HCEC 1CT (cell line): ENCODE measurements at regions not wholly inside any gene's neighbourhood (a gene's known extent, or its start where the extent isn't known, plus 50 kb on each side); places are given as distances from the start of the nearest gene placed in this dataset.
"Not testable (repeated sequence)": the region's sequence is repeated elsewhere in the genome, so short reads cannot be mapped to it uniquely, and the experiment has no call there.

Source experiments
- DNase-seq: peaks from one replicate; pipeline ENCODE4 v3.0.0-alpha.2; 2017

DNA sequence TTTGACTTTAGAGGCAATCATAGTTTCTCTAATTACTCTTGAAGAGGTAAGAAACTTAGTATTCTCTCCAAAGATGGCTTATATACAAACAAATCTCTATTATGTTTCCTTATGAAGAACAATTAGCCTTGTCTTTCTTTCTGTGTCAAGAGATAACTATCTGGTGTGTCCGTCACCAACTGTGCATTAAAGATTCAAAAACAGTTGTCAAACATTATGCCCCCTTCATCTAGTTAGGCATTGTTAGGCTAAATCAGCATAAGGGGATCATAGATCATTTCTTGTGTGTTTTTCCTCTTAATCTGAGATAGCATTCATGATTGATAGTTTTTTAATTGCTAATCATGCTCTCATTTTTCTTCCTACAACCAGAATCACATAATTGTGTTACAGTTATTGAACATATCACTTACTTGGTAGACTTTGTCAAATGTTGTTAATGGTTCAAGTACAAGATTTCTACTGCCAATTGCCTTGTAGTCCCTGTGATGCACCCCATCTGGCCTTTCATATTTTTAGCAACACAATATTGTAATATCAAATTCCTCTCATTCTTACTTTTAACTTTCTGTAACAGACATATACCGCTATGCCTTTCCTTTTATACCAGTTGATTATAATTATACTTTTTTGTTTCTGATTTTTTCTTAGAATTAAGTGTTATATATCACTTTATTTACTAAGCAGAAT, 612.7 kb downstream of the SLITRK6 start:
- DNase-seq: no peak

DNA sequence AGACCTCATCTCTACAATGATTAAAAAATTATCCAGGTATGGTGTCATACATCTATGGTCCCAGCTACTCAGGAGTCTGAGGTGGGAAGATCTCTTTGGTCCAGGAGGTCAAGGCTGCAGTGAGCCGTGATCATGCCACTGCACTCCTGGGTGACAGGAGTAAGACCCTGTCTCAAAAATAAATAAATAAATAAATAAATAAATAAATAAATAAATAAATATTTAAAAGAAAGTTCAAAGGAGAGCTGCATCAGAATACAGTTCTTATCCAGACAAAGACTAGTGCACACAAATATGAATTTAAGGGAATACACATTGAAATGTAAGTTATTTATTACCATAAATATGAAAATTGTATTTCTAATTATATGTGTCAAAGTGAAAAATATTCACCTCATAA, 624.9 kb downstream of the SLITRK6 start:
- no peak for DNase-seq

DNA sequence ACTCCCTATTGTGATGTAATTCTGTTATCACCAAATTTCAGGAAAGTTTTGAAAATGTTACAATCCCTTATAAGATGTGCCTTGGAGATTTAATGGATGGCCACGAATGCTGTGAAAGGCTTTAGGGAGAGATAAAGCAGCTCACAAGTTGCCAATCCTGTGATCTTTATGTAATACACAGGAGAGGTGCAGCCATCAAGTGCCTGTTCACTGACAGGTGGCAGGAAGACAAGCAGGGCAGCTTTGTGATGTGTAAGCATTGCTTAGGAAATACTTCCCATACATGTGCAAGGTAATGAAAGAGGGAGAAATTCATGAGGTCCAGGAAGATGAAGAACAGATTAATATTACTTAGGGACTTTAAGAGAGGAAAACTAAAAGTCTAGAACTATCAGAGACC, 628.8 kb downstream of the SLITRK6 start:
- DNase-seq: no peak

DNA sequence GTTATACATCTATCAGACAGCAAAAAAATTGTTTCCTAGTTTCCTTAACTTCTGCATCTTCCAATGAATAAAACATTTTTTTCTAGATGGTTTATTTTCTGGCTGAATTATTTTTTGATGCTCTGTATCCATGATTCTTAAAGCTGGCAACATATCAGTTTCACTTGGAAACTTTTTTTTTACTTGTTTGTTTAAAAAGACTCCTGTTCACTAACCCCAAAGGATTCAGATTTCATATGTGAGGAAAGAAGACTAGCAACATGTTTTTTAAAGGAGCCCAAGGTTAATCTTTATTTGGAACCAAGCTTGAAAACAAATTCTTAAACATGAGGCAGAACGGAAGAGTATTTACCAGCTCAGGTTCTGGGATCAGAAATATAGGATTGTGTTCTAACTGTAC, 632.3 kb downstream of the SLITRK6 start:
- DNase-seq: no peak

DNA sequence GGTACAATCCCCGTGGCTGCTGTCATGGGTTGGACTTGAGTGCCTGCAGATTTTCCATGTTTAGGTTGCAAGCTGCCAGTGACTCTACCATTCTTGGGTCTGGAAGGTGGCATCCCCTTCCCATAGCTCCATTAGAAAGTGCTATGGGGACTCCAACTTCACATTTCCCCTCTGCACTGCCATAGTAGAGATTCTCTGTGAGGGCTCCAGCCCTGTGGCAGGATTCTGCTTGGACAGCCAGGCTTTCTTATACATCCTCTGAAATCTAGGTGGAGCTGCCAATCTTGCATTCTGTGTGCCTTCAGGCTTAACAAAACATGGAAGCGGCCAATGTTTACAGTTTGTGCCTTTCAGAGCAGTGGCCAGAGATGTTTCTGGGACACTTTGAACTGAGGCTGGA, 636.2 kb downstream of the SLITRK6 start:
- DNase-seq: no peak

DNA sequence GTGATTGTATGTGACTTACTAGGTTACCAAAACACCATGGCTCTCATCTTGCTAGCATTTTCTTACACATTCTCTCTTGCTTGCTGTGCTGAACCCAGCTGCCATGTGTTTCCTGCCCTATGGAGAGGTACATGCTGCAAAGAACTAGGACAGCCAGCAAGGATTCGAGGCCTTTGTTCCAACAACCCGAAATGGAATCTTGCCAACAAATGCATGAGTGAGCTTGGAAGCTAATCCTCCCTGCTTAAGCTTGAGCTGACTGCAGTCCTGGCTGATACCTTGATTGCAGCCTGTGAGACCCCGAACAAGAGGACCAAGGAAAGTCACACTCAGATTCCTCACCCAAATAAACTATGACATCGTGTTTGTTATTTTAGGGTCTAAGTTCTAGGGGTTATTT, 651.2 kb downstream of the SLITRK6 start:
- DNase-seq: no peak

DNA sequence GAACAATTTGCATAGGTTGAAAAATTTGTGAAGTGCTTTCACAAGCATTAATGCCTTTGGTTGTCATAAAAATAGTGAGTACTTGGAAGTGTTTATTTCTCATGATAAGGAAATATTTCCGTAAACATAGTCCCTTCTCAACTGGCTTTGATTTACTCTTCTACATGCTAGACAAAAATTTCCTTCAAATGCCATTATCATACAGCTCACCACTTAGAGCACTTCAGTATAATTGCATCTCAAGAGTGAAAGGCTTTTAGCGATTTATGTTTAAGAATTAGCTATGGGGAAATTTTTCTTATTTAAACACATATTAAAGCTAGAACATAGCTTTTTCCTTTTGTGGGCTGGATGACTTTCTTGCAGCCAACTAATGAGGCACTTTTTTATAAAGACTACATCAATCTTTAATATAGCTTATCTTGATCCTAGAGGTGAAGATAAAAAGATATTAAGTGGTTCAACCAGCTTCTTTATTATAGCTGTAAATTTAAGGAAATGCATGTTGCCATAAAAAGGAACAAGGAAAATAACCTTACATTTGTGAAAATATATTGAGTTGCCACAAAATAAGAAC, 656.8 kb downstream of the SLITRK6 start:
- DNase-seq: no peak

DNA sequence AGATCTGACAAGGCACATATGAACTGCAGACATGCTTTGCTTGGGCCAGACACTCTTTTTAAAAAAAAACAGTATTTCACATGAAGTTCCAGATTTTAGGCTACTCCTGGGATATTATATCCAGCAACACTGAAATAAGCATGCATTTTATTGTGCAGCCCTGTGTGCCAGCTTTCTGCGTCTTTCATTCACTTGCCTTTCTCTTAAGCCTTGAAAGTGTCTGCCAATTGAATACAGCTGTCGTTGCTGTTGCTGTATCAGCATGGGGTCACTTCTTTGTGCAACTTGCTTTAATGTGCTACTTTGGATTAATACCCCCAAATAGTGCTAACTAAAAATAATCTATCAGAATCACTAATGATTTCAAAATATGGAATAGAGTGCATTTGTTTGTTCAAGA, 657.8 kb downstream of the SLITRK6 start:
- no peak for DNase-seq

DNA sequence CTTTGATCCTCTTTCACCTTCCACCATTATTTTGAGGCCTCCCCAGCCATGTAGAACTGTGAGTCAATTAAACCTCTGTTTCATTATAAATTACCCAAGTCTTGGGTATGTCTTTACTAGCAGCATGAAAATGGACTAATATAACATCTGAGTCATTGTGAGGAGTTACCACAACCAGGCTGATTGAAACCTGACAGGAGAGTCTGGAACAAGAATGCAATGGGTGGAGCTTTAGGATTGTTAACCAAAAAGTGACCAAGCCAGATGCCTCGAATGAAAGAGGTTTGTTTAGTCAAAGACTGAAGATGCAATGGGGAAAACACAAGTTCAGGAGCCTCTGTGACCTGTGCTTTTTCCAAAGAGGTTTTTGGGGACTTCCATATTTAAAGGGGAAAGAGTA, 659.0 kb downstream of the SLITRK6 start:
- no peak for DNase-seq

DNA sequence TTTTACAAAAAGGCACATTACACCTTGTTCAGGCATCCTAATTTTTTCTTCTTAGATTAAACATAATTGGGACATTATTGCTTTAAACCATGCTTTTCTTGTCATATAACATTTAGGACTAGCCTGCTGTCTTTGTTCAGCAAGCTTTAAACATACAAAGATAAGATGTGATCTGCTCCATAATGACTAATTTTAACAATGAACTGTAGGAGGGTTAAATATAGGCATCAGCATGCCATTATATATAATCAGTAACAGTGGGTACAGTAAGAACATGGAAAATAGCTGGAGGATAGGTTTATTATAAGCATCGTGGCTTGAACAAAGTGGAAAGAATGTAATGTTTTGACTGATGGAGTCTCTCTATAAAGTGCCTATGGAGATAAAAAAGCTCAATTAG, 661.7 kb downstream of the SLITRK6 start:
- no peak for DNase-seq

DNA sequence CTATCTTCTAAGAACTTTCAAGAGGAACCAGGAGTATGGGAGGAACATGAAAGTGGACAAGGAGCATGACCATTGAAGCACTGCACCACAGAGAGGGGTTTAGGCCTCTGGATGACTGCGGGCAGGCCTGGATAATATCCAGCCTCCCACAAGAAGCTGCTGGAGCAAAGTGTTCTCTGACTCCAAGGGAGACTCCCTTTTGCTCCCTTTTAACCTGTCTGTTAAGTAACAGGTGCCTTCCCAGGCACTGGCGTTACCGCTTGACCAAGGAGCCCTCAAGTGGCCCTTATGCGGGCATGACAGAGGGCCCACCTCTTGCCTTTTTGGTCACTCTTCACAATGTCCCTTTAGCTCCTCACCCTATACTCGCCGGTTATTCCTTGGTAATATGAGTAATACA, 666.2 kb downstream of the SLITRK6 start:
- DNase-seq: no peak

DNA sequence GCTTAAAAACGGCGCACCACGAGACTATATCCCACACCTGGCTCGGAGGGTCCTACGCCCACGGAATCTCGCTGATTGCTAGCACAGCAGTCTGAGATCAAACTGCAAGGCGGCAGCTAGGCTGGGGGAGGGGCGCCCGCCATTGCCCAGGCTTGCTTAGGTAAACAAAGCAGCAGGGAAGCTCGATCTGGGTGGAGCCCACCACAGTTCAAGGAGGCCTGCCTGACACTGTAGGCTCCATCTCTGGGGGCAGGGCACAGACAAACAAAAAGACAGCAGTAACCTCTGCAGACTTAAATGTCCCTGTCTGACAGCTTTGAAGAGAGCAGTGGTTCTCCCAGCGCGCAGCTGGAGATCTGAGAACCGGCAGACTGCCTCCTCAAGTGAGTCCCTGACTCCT, 675.7 kb downstream of the SLITRK6 start:
- DNase-seq: not testable (repeated sequence)

DNA sequence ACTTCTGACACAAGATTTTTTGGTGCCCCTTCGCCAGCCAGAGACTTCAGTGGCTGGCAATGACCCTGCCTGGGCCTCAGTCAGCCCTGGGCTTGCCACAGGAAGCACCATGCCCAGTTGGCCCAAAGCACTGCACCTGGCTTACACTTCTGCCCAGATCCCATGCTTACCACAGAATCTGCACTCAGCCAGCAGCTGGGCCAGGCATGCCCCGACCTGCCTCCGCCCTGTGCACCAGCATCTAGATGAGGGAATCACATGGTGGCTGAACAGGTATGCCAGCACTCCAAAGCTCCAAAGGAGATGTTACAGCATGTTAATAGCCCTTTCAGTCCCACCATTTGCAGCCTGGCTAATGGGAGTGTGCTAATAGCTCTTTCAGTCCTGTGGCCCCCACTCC, 690.9 kb downstream of the SLITRK6 start:
- DNase-seq: no peak

DNA sequence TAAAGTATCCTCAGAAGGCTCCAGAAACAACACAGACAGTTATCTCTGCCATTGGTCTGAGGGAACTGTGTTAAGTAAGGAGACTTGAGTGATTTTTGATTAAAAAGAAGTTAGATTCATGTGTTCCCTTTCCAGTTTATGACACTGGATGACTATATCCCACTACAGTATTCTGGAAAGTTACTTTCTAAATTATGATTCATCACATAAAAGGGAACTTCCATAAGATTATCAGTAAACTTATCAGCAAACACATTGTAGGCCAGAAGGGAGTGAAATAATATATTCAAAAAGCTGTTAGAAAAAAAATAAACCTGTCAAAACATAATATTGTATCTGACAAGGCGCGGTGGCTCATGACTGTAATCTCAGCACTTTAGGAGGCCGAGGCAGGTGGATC, 700.0 kb downstream of the SLITRK6 start:
- DNase-seq: no peak

DNA sequence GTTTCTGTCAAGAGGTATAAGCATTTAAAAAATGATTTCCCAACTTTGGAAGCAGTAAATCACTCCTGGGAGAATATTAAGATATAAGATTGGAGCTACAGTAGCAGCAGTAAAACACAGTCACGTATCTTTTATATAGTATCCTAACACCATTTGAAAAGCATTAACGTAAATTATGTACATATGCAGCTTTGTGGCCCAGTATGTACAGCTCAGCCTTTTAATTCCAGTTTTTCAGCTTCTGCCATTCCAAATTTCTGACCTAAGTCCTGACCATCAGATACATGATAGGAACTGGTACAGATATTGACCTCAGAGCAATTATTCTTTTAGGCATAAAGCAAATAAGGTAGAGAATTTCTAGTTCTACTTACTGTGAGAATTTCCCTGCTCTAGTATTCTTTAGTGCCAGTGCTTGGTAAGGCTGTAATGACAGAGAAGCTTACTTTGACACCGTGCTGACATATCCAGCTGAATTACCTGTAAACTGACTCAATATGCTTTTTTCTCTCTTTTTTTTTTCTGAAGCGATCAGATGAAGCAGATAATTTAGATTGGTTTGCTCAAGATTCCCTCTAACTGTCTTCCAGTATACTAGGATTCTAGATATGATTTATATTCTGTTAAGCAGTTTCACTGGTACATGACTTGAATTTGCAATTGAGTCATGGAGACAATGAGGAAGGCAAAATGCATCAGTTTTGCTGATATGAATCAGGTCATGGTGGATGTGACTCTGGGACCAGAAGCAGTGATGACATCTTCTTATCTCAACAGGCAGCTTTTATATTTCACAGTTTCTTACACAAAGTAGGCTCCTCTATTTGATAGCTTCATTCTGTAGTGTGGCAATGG, 703.6 kb downstream of the SLITRK6 start:
- no peak for DNase-seq

DNA sequence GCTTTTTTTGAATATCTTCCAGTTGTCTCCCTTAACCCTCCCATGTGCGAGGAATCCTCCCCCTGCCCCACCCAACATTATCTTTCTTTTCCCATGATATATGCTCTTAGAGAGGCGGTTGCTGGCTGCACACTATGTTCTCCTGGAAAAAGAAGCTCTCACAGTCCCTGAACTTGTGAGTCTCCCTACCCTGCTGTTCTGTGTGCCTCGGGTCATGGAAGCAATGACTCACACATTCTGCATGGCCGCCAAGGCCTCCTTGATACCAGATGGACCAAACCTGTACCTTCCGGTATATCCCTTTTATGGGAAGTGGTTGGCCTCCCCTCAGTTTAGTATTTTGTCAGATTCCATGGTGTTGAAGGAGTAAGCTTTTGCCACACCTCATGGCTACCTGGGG, 705.4 kb downstream of the SLITRK6 start:
- DNase-seq: no peak

DNA sequence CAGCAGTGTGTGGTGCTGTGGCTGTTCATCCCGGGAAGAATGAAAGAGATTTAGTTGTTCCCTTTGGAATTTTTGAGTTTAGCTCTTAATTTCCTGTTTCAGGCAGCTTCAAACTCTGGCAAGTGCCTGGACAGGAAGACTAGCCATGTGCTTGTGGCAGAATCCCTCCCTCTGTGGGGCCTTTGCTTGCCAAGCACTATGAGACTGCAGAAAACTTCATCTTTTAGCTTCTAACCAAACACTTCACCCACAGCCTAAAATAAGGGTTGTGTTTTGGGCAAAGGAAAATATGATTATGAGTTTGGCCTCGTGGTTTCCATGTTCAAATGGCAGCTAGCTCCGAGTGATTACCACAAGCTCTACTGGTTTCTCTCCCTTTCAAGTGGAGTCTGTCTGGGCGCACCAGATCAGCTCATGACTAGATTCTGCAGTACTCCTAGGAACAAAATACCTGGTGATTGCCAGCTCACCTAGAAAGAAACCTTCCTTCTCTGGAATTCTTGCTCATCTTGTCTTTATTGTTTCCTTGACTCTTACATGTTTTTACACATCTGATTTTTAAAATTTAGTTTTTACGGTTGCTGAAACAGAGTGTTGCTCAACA, 707.5 kb downstream of the SLITRK6 start:
- DNase-seq: no peak

DNA sequence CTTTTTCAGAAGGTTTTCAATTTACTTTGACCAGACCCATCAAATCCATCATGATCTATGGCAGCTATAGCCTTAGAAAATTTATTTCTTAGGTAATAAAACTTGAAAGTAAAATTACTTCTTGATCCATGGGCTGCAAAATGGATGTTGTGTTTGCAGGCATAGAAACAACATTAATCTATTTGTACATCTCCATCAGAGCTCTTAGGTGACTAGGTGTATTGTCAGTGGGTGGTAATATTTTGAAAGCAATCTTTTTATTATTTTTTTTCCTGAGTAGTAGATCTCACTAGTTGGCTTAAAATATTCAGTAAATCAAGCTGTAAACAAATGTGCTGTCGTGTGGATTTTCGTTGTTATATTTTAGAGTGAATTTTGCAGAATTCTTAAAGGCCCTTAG, 710.0 kb downstream of the SLITRK6 start:
- no peak for DNase-seq

DNA sequence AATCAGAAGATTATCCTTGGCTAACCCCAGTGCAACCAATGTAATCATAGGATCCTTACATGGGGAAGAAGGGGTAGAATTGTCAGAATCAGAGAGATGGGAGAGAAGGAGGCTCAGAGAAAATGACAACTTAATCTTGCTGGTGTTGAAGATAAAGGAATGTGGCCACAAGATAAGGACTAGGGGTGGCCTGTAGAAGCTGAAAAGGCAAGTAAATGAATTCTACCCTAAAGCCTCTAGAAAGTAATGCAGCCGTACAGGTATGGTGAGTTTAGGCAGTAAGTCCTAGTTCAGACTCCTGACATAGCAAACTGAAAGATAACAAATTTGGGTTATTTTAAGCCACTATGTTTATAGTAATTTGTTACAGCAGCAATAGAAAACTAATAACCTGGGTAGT, 718.5 kb downstream of the SLITRK6 start:
- no peak for DNase-seq

DNA sequence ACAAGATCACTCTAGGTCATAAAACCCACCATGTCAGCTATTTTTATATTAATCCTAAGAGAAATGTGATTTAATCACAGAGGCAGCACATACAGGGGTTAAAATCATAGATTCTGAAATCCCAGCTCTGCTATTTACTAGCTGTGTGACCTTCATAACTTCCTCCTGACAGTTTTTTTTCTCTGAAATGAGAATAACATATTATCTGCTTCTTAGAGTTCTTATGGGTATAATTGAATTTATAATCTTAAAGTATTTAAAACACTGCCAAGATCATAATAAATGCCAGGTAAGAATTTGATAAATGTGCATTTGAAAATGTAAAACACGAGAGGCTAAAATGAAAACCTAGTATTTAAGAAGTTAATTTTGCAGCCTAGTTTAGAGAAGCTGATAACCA, 722.9 kb downstream of the SLITRK6 start:
- no peak for DNase-seq

DNA sequence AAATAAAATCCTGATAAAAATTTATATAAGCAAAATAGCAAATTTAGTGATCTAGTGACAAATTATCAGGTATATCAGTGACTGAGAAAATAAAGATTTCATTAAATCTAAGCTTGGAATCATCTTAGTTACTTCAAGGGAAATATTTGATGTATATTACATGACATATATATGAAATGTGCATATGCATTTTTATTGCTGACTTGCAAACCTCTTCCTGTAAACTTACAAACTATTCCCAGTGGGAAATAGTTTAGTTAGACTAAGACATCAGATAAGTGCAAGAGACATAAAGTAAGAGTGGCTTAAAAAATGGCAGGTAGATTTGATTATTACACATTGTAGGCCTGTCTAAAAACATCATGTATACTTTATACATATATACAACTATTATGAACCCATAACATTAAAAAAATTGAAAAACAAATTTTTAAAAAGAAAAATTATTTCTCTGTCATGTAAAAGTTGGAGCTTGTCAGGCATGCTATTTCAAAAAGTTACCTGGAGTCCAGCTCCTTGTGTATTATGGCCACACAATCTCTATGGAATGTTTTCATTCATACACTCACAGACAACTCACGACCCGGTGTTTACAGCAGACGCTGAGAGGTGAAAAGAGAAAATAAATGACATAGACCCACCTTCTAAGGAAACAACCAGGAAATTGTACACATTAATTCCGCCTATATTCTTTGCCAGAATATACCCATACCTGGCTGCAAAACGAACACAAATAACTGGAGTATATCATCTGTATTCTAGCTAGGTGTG, 724.5 kb downstream of the SLITRK6 start:
- no peak for DNase-seq

DNA sequence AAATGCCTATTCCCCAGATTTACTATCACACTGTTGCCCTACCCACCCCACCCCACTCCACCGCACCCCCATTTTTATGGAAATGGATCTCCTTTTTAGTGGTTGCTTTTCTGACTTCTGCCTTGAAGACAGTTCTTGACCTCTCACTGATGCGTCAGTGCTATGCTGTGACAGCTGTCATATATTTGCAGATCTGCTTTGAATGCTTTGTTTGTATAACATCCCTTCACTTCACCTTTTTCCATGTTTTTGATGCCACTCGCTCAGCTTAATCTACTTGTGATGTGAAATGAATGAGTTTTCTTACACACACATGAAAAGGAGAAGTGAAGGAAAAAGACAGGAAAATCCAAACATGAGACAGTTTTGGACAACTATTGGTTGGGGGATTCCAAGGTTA, 731.0 kb downstream of the SLITRK6 start:
- DNase-seq: no peak

DNA sequence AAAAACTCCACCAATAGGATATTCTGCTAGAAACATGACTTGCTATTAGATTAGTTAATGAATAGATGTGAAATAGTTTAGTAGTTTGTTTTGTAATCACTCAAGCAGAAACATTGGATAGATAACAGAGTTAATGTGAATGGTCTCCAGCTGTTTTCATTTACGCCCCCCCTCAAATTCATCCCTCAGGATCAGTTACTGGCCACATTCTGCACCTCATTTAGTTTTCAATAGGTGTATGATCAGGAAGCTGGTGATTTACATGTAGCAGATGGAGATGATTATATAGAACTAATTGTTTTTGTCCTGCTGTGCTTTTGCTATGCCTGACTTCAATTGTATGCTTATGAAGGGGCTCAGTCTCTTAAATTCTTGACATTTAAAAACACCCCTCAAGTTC, 759.0 kb downstream of the SLITRK6 start:
- DNase-seq: no peak
